GM18499 (cell line): ENCODE measurements at regions not wholly inside any gene's neighbourhood (a gene's known extent, or its start where the extent isn't known, plus 50 kb on each side); places are given as distances from the start of the nearest gene placed in this dataset.

Experiments used
- ATAC-seq: cut with Tn5 transposase; IDR thresholded peaks from one replicate; pipeline ENCODE4 v1.9.1; 2021; ENCODE audit warnings: moderate number of reproducible peaks; ENCODE audit not compliant: insufficient read depth, unreplicated experiment

GRCh38 chr4:17132226-17132625 is 233.8 kb upstream of the LDB2 start:
- no peak for ATAC-seq

GRCh38 chr4:17128268-17128667 is 229.8 kb upstream of the LDB2 start:
- no peak for ATAC-seq

- no peak for ATAC-seq
Measured at GRCh38 chr4:17126321-17126966, 228.0 kb upstream of the LDB2 start.

DNA sequence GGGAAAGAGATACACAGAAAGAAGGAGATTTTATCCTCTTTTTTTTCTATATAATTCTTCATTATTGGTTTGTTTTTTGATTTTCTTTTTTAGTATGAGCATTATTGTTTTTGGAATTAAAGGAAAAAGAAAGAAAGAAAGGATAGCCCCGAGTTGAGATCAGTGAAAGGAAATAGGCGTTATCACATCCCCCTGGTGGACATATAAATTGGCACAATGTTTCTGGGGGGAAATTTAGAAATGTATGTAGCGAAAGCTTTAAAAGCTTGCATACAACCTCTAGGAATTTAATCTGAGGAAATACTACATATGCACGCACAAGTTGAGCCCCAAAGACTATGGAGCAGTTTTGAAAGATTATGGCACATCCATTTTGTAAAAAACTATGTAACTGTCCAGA is 226.3 kb upstream of the LDB2 start:
- ATAC-seq, result no peak

- no peak for ATAC-seq
Measured at GRCh38 chr4:17120761-17121160, 222.3 kb upstream of the LDB2 start.

GRCh38 chr4:17117746-17118145 is 219.3 kb upstream of the LDB2 start:
- ATAC-seq, result no peak

GRCh38 chr4:17115583-17115982 is 217.1 kb upstream of the LDB2 start:
- no peak for ATAC-seq

DNA sequence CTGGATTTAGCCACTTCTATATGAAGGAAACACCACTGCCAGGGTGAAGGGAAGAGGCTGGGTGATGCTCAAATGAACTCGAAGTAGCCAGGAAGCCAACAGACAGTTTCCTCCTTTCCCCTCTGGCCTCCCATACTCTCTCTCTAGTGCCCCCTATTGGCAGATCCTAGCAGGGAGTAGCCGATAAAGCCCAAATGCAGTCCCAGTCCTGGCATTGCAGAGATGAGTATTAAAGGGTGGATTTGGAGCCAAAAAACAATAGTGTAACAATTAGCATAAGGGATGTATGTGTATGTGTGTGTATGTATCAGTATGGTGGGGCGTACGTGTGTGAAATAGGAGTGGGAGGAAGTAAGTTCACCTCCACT is 213.8 kb upstream of the LDB2 start:
- ATAC-seq, result no peak

- no peak for ATAC-seq
Measured at GRCh38 chr4:17109126-17109525, 210.7 kb upstream of the LDB2 start.

DNA sequence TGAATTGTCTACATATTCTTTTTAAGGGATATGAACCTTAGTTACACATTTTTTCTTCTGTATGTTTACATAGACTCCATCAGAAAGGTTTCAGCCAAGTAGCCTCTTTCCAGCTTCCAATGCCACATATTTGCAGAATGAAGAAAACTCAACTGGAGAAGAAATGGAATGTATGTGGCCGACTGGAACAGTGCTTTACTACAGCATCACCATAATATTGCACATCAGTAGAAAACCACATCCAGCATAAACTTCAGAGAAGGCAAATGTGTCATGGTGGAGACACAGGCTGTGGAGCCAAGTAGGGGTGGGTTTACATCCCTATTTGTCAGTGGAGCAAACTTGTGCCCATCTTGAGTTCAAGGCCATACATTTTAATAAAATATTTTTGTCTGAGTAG is 204.8 kb upstream of the LDB2 start:
- no peak for ATAC-seq

GRCh38 chr4:17098996-17099395 is 200.6 kb upstream of the LDB2 start:
- ATAC-seq, result no peak

- no peak for ATAC-seq
Measured at GRCh38 chr4:17098401-17098800, 200.0 kb upstream of the LDB2 start.

GRCh38 chr4:17097362-17097761 is 198.9 kb upstream of the LDB2 start:
- no peak for ATAC-seq

DNA sequence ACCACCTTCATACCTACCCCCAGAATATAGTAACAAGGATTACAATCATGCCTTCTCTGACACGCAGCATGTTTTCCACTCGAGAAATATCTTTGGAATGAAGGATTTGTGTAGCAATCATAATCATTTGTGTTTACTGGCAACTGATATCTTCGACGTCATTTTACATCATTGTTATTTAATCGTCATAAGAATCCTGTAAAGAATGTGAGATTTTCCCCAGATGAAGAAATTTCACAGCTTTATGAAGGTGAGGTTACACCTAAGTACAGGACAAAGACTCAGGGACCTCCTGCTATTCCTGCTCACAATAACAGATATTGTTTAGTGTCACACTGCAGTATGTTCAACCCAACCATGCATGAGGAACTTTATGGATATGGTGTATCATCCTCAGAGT is 198.2 kb upstream of the LDB2 start:
- ATAC-seq, result no peak

- ATAC-seq, result no peak
Measured at GRCh38 chr4:17095771-17096170, 197.3 kb upstream of the LDB2 start.

DNA sequence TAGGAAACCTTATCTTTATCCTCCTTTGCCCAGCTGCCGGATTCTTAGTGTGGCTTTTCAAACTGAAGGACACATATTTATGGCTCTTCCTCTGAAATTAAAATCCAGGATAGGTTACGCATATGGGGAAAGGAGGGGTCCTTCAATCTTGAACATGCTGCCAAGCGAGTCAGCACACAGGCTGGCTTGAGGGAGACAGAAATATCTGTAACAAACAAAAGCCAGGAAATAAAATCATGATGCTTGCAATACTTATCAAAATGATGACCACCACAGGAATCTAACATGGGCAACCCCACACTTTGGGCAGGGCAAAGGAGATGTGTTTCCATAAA is 196.4 kb upstream of the LDB2 start:
- no peak for ATAC-seq

DNA sequence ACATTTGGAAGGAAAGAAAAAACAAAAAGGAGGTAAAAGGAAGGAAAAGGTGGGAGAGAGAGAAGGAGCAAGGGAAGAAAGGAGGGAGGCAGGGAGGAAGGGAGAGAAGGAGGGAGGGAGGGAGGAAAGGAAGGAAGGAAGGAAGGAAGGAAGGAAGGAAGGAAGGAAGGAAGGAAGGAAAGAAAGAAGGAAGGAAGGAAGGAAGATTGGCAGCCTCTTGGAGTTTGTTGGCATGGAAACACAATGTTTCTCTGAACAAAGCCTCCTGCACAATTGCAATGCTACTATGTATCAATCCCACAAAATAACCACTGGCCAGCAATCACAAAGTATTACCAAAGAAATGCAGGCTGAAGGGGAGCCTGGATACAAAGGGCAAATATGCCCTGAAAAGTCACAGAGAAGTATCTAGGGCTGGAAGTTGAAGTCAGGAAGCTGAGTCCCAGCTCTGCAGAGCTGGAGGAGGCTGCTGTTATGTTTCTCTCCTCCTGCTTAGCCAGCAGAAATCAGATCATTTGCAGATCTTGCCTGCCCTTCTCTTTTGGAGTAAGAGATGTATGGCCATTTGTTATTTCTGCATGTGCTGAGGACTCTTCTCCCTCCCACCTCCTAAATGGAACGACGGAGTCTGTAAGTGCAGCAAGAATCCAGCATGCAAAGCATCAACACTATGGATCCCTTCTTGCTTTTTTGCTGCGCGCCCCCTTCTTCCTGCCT is 195.9 kb upstream of the LDB2 start:
- ATAC-seq, result no peak

GRCh38 chr4:17093481-17093880 is 195.0 kb upstream of the LDB2 start:
- ATAC-seq, result no peak

- peak; percentile 96 for ATAC-seq
Measured at GRCh38 chr4:17092736-17093437, 194.4 kb upstream of the LDB2 start.

DNA sequence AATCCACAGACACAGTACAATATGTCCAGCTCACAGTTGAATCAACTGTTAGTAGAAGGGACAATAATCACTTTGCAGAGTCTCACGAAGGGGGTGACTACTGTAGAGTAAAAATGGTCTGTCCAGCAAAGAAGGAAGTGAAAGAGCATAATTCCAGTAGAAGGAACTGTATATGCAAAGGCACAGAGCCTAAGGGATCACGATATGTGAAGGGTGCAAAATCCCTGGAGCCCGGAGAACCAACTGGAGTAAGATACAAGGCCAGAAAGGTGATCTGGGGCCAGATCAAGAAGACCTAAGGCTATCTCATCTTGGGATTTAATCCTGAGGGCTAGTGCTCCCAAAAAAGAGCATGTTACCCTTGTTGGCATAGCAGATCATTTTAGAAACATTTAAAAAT is 192.7 kb upstream of the LDB2 start:
- ATAC-seq, result no peak

GRCh38 chr4:17090063-17090462 is 191.6 kb upstream of the LDB2 start:
- no peak for ATAC-seq

GRCh38 chr4:17085416-17085815 is 187.0 kb upstream of the LDB2 start:
- no peak for ATAC-seq
